ENCODE measurements at regions not wholly inside any gene's neighbourhood (a gene's known extent, or its start where the extent isn't known, plus 50 kb on each side); places are given as distances from the start of the nearest gene placed in this dataset.

DNA sequence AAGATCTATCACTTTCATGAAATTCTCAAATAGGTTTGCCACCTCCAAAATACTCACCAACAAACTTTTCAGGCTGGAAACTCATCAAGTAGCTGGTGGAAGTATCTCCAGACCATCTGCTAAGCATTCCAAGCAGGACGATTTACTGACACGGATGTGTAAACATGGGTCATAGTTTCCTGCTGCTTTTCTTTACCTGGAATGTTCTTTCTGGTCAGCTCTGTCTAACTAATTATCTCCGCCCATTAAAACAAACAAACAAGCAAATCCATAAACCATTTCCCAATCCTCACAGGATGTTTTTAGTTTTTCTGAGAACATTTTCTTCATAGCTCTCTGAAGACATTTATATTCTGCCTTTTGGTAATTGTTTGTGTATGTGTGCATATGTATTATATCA lies 397.0 kb downstream of the METTL15 start:
- no peak for TF ChIP-seq EZH2 (IDR thresholded peaks at IDR 0.05)
- no peak for TF ChIP-seq POLR2AphosphoS5 (IDR thresholded peaks at IDR 0.05; ENCODE audit: low read depth, low read length)
- TF ChIP-seq, protein P1, sequence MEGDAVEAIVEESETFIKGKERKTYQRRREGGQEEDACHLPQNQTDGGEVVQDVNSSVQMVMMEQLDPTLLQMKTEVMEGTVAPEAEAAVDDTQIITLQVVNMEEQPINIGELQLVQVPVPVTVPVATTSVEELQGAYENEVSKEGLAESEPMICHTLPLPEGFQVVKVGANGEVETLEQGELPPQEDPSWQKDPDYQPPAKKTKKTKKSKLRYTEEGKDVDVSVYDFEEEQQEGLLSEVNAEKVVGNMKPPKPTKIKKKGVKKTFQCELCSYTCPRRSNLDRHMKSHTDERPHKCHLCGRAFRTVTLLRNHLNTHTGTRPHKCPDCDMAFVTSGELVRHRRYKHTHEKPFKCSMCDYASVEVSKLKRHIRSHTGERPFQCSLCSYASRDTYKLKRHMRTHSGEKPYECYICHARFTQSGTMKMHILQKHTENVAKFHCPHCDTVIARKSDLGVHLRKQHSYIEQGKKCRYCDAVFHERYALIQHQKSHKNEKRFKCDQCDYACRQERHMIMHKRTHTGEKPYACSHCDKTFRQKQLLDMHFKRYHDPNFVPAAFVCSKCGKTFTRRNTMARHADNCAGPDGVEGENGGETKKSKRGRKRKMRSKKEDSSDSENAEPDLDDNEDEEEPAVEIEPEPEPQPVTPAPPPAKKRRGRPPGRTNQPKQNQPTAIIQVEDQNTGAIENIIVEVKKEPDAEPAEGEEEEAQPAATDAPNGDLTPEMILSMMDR (IDR thresholded peaks at IDR 0.05 in 2 of 3, conservative IDR thresholded peaks at IDR 0.05 in 1 of 3; ENCODE audit: borderline replicate concordance in 1 of 3, insufficient read depth in 1 of 3, low read depth in 2 of 3, low read length in 2 of 3) = no peak
- no peak for TF ChIP-seq SIN3A (IDR thresholded peaks at IDR 0.05; ENCODE audit: low read depth)
- TF ChIP-seq YY1 (IDR thresholded peaks at IDR 0.05; ENCODE audit: extremely low read depth, insufficient replicate concordance, low read depth, low read length) = no peak
- TF ChIP-seq RAD21 (IDR thresholded peaks at IDR 0.05; ENCODE audit: low read depth) = no peak
- TF ChIP-seq POLR2A (IDR thresholded peaks at IDR 0.05; ENCODE audit: borderline replicate concordance, extremely low read depth, insufficient read depth, insufficient read length) = no peak
- TF ChIP-seq, protein P2, sequence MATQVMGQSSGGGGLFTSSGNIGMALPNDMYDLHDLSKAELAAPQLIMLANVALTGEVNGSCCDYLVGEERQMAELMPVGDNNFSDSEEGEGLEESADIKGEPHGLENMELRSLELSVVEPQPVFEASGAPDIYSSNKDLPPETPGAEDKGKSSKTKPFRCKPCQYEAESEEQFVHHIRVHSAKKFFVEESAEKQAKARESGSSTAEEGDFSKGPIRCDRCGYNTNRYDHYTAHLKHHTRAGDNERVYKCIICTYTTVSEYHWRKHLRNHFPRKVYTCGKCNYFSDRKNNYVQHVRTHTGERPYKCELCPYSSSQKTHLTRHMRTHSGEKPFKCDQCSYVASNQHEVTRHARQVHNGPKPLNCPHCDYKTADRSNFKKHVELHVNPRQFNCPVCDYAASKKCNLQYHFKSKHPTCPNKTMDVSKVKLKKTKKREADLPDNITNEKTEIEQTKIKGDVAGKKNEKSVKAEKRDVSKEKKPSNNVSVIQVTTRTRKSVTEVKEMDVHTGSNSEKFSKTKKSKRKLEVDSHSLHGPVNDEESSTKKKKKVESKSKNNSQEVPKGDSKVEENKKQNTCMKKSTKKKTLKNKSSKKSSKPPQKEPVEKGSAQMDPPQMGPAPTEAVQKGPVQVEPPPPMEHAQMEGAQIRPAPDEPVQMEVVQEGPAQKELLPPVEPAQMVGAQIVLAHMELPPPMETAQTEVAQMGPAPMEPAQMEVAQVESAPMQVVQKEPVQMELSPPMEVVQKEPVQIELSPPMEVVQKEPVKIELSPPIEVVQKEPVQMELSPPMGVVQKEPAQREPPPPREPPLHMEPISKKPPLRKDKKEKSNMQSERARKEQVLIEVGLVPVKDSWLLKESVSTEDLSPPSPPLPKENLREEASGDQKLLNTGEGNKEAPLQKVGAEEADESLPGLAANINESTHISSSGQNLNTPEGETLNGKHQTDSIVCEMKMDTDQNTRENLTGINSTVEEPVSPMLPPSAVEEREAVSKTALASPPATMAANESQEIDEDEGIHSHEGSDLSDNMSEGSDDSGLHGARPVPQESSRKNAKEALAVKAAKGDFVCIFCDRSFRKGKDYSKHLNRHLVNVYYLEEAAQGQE (IDR thresholded peaks at IDR 0.05; ENCODE audit: low read depth) = no peak
- TF ChIP-seq CEBPB (IDR thresholded peaks at IDR 0.05; ENCODE audit: low read depth) = no peak
- TF ChIP-seq, protein P3, sequence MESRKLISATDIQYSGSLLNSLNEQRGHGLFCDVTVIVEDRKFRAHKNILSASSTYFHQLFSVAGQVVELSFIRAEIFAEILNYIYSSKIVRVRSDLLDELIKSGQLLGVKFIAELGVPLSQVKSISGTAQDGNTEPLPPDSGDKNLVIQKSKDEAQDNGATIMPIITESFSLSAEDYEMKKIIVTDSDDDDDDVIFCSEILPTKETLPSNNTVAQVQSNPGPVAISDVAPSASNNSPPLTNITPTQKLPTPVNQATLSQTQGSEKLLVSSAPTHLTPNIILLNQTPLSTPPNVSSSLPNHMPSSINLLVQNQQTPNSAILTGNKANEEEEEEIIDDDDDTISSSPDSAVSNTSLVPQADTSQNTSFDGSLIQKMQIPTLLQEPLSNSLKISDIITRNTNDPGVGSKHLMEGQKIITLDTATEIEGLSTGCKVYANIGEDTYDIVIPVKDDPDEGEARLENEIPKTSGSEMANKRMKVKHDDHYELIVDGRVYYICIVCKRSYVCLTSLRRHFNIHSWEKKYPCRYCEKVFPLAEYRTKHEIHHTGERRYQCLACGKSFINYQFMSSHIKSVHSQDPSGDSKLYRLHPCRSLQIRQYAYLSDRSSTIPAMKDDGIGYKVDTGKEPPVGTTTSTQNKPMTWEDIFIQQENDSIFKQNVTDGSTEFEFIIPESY (IDR thresholded peaks at IDR 0.05; ENCODE audit: extremely low read depth, insufficient replicate concordance, low read length) = no peak
- TF ChIP-seq, protein P4, sequence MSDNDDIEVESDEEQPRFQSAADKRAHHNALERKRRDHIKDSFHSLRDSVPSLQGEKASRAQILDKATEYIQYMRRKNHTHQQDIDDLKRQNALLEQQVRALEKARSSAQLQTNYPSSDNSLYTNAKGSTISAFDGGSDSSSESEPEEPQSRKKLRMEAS (IDR thresholded peaks at IDR 0.05) = no peak
